ENCODE measurements at regions not wholly inside any gene's neighbourhood (a gene's known extent, or its start where the extent isn't known, plus 50 kb on each side); places are given as distances from the start of the nearest gene placed in this dataset.

- DNase-seq (ENCODE audit: low spot score) = no peak
Observed at GRCh38 chr12:53803194-53803593, 51.4 kb upstream of the CISTR start.

GRCh38 chr12:53803703-53804102, 51.9 kb upstream of the CISTR start:
- no peak for DNase-seq (ENCODE audit: low spot score)

- no peak for DNase-seq (ENCODE audit: low spot score)
Observed at GRCh38 chr12:53804429-53804828, 52.6 kb upstream of the CISTR start.

GRCh38 chr12:53805067-53805466, 53.3 kb upstream of the CISTR start:
- no peak for DNase-seq (ENCODE audit: low spot score)

GRCh38 chr12:53805791-53806190, 54.0 kb upstream of the CISTR start:
- no peak for DNase-seq (ENCODE audit: low spot score)

- peak; percentile 43 for DNase-seq (ENCODE audit: low spot score)
Observed at GRCh38 chr12:53806721-53807120, 54.9 kb upstream of the CISTR start.

- DNase-seq (ENCODE audit: low spot score) = no peak
Observed at GRCh38 chr12:53807322-53807860, 55.6 kb upstream of the CISTR start.

GRCh38 chr12:53808023-53808705, 56.4 kb upstream of the CISTR start:
- no peak for DNase-seq (ENCODE audit: low spot score)

GRCh38 chr12:53809005-53809404, 57.2 kb upstream of the CISTR start:
- no peak for DNase-seq (ENCODE audit: low spot score)

GRCh38 chr12:53810950-53811349, 59.2 kb upstream of the CISTR start:
- DNase-seq (ENCODE audit: low spot score) = no peak

GRCh38 chr12:53811606-53812005, 59.8 kb upstream of the CISTR start:
- DNase-seq (ENCODE audit: low spot score) = no peak

- DNase-seq (ENCODE audit: low spot score) = no peak
Observed at GRCh38 chr12:53816360-53817020, 64.7 kb upstream of the CISTR start.

GRCh38 chr12:53817021-53817389, 65.2 kb upstream of the CISTR start:
- DNase-seq (ENCODE audit: low spot score) = no peak

- no peak for DNase-seq (ENCODE audit: low spot score)
Observed at GRCh38 chr12:53820514-53821306, 68.9 kb upstream of the CISTR start.

- DNase-seq (ENCODE audit: low spot score) = no peak
Observed at GRCh38 chr12:53824001-53824712, 72.4 kb upstream of the CISTR start.

- peak; percentile 54 for DNase-seq (ENCODE audit: low spot score)
Observed at GRCh38 chr12:53825246-53826081, 73.7 kb upstream of the CISTR start.

- DNase-seq (ENCODE audit: low spot score) = no peak
Observed at GRCh38 chr12:53827306-53827705, 75.5 kb upstream of the CISTR start.

GRCh38 chr12:53828598-53828997, 76.8 kb upstream of the CISTR start:
- peak; percentile 57 for DNase-seq (ENCODE audit: low spot score)

GRCh38 chr12:53829130-53829819, 77.5 kb upstream of the CISTR start:
- DNase-seq (ENCODE audit: low spot score) = no peak

- no peak for DNase-seq (ENCODE audit: low spot score)
Observed at GRCh38 chr12:53830631-53831030, 78.9 kb upstream of the CISTR start.
